GM21447 (cell line): ENCODE measurements at regions not wholly inside any gene's neighbourhood (a gene's known extent, or its start where the extent isn't known, plus 50 kb on each side); places are given as distances from the start of the nearest gene placed in this dataset.

ENCODE experiments used
- ATAC-seq: cut with Tn5 transposase; IDR thresholded peaks from one replicate; pipeline ENCODE4 v1.9.1; 2021; ENCODE audit not compliant: unreplicated experiment

GRCh38 chr18:54716586-54716985, 111.7 kb upstream of the RAB27B start:
- no peak for ATAC-seq

- ATAC-seq, result peak; percentile 78
Observed at GRCh38 chr18:54717673-54718407, 110.4 kb upstream of the RAB27B start.

GRCh38 chr18:54718408-54718773, 109.9 kb upstream of the RAB27B start:
- ATAC-seq, result no peak

GRCh38 chr18:54720620-54721019, 107.7 kb upstream of the RAB27B start:
- ATAC-seq, result no peak

- no peak for ATAC-seq
Observed at GRCh38 chr18:54726143-54726542, 102.1 kb upstream of the RAB27B start.

GRCh38 chr18:54734059-54734458, 94.2 kb upstream of the RAB27B start:
- no peak for ATAC-seq

- no peak for ATAC-seq
Observed at GRCh38 chr18:54736981-54737380, 91.3 kb upstream of the RAB27B start.

- ATAC-seq, result no peak
Observed at GRCh38 chr18:54737986-54738385, 90.3 kb upstream of the RAB27B start.

- no peak for ATAC-seq
Observed at GRCh38 chr18:54739476-54739875, 88.8 kb upstream of the RAB27B start.

- no peak for ATAC-seq
Observed at GRCh38 chr18:54740136-54740846, 88.0 kb upstream of the RAB27B start.

- no peak for ATAC-seq
Observed at GRCh38 chr18:54742120-54742519, 86.2 kb upstream of the RAB27B start.

GRCh38 chr18:54742659-54743604, 85.3 kb upstream of the RAB27B start:
- ATAC-seq, result no peak

GRCh38 chr18:54743605-54743995, 84.7 kb upstream of the RAB27B start:
- no peak for ATAC-seq

- ATAC-seq, result no peak
Observed at GRCh38 chr18:54749291-54749690, 79.0 kb upstream of the RAB27B start.

- no peak for ATAC-seq
Observed at GRCh38 chr18:54750350-54750749, 77.9 kb upstream of the RAB27B start.

GRCh38 chr18:54752185-54752584, 76.1 kb upstream of the RAB27B start:
- no peak for ATAC-seq

- no peak for ATAC-seq
Observed at GRCh38 chr18:54755456-54755855, 72.8 kb upstream of the RAB27B start.

GRCh38 chr18:54762386-54762785, 65.9 kb upstream of the RAB27B start:
- ATAC-seq, result no peak

GRCh38 chr18:54764786-54765185, 63.5 kb upstream of the RAB27B start:
- no peak for ATAC-seq

- ATAC-seq, result no peak
Observed at GRCh38 chr18:54765636-54766375, 62.5 kb upstream of the RAB27B start.

GRCh38 chr18:54766634-54767033, 61.6 kb upstream of the RAB27B start:
- no peak for ATAC-seq
